Activated CD8-positive, alpha-beta memory T cell treated with anti-CD3 and anti-CD28 coated beads for 1 hour (primary cell): ENCODE measurements at regions not wholly inside any gene's neighbourhood (a gene's known extent, or its start where the extent isn't known, plus 50 kb on each side); places are given as distances from the start of the nearest gene placed in this dataset.

ENCODE experiments used
- DNase-seq, 2 donors: peaks; one replicate each; pipeline ENCODE4 v3.0.0-alpha.2; 2020; ENCODE audit warnings: low read depth in 1 of 2; ENCODE audit errors: extremely low read depth in 1 of 2

GRCh38 chr15:31953478-31953877 is 76.8 kb upstream of the CHRNA7 start:
- DNase-seq, result no peak

GRCh38 chr15:31954374-31955172 is 75.7 kb upstream of the CHRNA7 start:
- no peak for DNase-seq

GRCh38 chr15:31955734-31956133 is 74.6 kb upstream of the CHRNA7 start:
- no peak for DNase-seq

DNA sequence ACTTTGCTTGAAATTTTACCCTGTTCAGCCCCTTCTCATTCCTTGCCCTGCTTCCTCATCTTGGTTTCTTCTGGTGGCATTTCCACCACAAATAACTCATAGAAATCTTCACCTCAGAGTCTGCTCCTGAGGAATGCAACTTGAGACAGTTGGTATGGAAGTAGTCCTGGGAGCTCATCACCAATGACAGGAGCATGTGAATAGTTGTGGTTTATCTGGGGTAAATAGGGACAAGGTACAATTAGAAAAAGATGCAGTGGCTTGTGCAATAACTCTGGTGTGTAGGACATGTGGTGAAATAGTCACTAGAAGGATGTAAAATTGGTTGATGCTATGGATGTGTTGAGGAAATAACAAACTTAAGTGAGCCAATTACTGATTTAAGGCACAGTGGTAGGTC is 72.7 kb upstream of the CHRNA7 start:
- DNase-seq, result no peak

GRCh38 chr15:31964586-31965307 is 65.6 kb upstream of the CHRNA7 start:
- no peak for DNase-seq

DNA sequence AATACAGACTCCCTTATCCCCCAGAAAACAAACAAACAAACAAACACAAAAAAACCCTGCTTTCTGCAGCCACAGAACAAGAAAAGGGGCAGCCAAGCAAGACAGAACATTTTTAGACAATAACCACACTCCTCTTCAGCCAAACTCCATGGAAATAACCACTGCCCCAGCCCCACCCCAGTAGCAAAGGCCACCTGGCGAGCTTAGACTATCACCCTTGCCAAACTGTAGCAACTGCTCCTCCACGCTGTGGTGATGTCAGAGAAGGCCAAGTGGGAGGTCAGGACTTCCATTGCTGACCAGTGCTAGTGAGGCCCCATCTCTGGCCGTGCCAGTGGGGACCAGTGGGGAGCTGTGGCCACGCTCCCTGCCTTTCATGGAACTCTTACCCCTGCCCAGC is 60.3 kb upstream of the CHRNA7 start:
- no peak for DNase-seq

- DNase-seq, result no peak
Measured at GRCh38 chr15:31973197-31973596, 57.1 kb upstream of the CHRNA7 start.

- DNase-seq, result no peak
Measured at GRCh38 chr15:31974154-31974794, 56.0 kb upstream of the CHRNA7 start.

- no peak for DNase-seq
Measured at GRCh38 chr15:31974855-31975829, 55.2 kb upstream of the CHRNA7 start.

GRCh38 chr15:31975830-31976229 is 54.5 kb upstream of the CHRNA7 start:
- DNase-seq, result no peak

DNA sequence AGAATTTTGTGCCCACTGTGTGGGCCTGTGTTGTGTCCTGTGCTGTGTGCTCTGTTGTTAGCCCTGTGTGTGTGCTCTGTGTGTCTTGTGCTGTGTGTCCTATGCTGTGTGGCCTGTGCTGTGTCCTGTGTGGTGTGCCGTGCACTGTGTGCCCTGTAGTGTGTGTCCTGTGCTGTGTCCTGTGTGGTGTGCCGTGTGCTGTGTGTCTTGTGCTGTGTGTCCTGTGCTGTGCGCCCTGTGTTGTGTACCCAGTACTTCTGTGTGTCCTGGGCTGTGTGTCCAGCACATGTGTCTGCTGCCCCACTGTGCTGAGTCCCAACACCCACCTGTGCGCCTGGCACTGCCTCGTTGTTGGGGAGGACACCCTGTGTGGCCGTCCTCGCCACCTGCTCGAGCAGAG is 53.2 kb upstream of the CHRNA7 start:
- no peak for DNase-seq

DNA sequence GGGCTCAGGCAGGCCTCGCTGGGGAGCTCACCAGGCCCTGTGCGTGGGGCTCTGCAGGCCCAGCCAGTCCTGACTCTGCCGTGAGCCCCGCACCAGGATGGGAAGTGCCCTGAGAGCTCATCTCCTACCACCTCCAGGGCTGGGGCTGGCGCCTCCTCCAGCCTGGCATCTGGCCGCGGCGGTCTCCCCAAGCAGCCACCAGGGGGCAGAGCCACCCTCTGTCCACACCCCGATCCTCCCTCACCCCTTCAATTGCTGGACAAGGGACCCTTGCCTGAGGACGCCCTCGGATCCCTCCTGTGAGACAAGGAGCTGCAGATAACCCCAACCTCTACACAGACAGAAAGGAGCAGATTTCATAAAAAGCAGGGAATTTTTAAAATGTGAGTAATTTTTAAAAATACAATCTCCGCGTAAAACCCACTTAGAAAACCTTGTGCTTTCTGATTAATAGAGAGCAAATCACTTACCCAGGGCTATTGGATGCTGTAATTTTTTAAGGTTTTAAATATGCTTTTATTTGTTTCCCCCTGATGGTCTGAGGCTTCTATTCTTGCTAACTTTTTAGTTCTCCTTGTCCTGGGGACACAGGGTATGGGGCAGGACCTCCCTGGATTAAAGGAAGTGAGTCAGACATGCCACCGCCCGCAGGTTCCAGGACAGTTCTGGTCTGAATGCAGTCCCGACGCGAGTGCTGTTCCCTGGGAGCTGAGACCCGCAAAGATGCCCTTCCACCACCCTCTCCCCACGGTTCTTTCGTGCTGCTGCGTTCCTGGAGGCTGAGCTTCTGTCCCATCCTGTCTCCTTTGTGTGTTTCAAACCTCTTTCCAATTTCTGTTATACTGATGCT is 52.3 kb upstream of the CHRNA7 start:
- DNase-seq, result peak in 1 of 2 donors; percentile 40
